IPS-18a (cell line): ENCODE measurements at regions not wholly inside any gene's neighbourhood (a gene's known extent, or its start where the extent isn't known, plus 50 kb on each side); places are given as distances from the start of the nearest gene placed in this dataset.

Source experiments
- H3K27ac ChIP-seq: one replicate; pipeline ENCODE4 v1.5.1; 2013; ENCODE audit warnings: low read length
- H3K27me3 ChIP-seq: one replicate; pipeline ENCODE4 v1.6.1; 2013; ENCODE audit warnings: mild to moderate bottlenecking, low read length; ENCODE audit not compliant: control insufficient read depth, insufficient read depth
- H3K36me3 ChIP-seq: one replicate; pipeline ENCODE4 v1.6.1; 2013; ENCODE audit warnings: low read depth, low read length; ENCODE audit not compliant: control insufficient read depth
- H3K4me1 ChIP-seq: one replicate; pipeline ENCODE4 v1.6.1; 2013; ENCODE audit warnings: low read depth, low read length; ENCODE audit not compliant: control insufficient read depth
- H3K4me3 ChIP-seq: one replicate; pipeline ENCODE4 v1.5.1; 2013; ENCODE audit warnings: low read length
- H3K9ac ChIP-seq: one replicate; pipeline ENCODE4 v1.6.1; 2013; ENCODE audit warnings: mild to moderate bottlenecking, low read length, moderate library complexity
- H3K9me3 ChIP-seq: one replicate; pipeline ENCODE4 v1.6.1; 2013; ENCODE audit warnings: low read depth, low read length; ENCODE audit not compliant: control insufficient read depth

DNA sequence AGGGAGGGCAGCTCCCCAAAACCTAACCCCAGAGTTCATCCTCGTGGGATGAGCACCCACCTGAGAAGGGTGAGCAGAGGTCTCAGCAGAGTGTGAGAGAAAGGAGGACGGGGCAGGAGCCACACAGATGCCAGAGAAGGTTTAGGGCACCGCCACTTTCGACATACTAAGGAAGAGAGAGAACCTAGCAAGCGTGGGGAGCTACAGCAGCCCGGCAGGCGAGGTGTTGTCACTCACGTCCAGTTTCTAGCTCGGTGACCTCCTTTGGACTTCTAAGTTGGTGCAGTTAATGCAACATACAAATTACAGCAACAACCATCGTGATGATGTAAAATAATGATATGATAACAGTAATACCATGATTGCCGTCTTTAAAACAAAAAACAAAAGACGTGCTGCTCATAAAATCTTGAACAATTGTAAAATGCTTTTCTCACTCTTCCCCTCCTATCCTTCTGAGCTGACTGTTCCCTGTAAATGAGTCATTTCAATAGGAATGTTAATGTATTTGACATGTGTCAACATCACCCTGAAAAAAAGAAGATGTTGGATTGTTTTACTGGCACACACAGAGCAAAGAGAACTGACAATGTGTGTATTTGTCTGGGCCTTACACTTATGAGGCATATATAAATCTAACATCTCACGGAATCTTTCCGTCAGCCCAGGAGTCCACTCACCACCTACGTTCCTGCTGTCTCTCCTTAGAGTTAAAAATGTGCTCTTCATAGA is 158.2 kb upstream of the MAF start:
- no peaks in the 10 kb centered on the region for H3K4me1 ChIP-seq
- H3K4me3 ChIP-seq, result no peak overlapping the region
- H3K27ac ChIP-seq, result no peak overlapping the region
- H3K36me3 ChIP-seq, result no peaks in the 10 kb centered on the region
- H3K9me3 ChIP-seq, result no peaks in the 10 kb centered on the region
- no peak overlapping the region for H3K9ac ChIP-seq
- no peaks in the 10 kb centered on the region for H3K27me3 ChIP-seq

- H3K4me3 ChIP-seq, result no peak overlapping the region
- H3K9ac ChIP-seq, result no peak overlapping the region
- no peaks in the 10 kb centered on the region for H3K4me1 ChIP-seq
- no peak overlapping the region for H3K27ac ChIP-seq
- no peaks in the 10 kb centered on the region for H3K36me3 ChIP-seq
- H3K9me3 ChIP-seq, result no peaks in the 10 kb centered on the region
- no peaks in the 10 kb centered on the region for H3K27me3 ChIP-seq
Observed at GRCh38 chr16:79757968-79758367, 157.4 kb upstream of the MAF start.

- H3K36me3 ChIP-seq, result no peaks in the 10 kb centered on the region
- no peaks in the 10 kb centered on the region for H3K9me3 ChIP-seq
- no peak overlapping the region for H3K4me3 ChIP-seq
- H3K27me3 ChIP-seq, result no peaks in the 10 kb centered on the region
- no peak overlapping the region for H3K27ac ChIP-seq
- no peak overlapping the region for H3K9ac ChIP-seq
- H3K4me1 ChIP-seq, result no peaks in the 10 kb centered on the region
Observed at GRCh38 chr16:79757163-79757562, 156.6 kb upstream of the MAF start.

DNA sequence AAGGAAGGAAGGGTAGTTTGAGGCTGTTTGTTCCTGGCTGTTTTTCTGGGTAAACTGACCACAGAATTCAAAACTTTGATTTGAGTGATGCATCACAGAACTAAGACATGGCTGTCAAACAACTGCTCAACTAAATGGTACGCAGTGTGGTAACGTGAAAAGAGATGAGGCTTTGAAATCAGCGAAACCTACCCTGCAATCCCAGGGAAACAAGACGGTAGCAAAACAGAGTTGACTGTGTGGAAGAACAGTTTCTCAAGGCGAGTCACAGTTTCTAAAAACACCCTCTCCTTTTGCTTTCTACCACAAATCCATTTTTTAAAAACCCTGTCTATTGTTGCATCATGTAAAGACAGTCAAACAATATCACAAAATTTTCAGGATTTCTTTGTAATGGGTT is 156.0 kb upstream of the MAF start:
- Histone ChIP-seq H3K27me3 (no peaks in the 10 kb centered on the region), H3K27ac (no peak overlapping the region), H3K9me3 (no peaks in the 10 kb centered on the region), H3K36me3 (no peaks in the 10 kb centered on the region), H3K4me1 (no peaks in the 10 kb centered on the region), H3K4me3 (no peak overlapping the region), H3K9ac (no peak overlapping the region)

DNA sequence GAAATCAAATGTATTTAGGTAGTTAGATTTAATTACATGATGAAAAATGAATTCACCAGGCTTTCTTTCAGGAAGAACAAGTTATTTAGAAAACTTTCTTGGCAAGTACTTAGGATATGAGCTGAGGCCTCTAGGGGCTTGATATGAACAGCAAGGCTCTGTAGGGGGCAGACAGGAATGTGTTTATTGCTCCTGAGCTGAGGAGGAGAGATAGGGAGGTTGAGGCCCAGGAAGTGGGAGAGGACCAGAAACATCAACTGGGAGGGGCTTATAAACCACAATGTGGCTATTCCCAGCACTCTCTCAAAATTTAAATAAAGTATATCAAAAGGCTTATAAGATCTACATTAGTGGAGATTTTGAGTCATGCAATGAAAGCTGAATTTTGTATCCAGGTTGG is 154.0 kb upstream of the MAF start:
- no peak overlapping the region for H3K27ac ChIP-seq

GRCh38 chr16:79754081-79754480 is 153.5 kb upstream of the MAF start:
- H3K4me1 ChIP-seq, result no peaks in the 10 kb centered on the region
- H3K27ac ChIP-seq, result no peak overlapping the region

More for the DNA sequence above, 154.0 kb upstream of the MAF start:
- Histone ChIP-seq H3K36me3 (no peaks in the 10 kb centered on the region), H3K4me3 (no peak overlapping the region), H3K4me1 (no peaks in the 10 kb centered on the region), H3K9ac (no peak overlapping the region), H3K9me3 (no peaks in the 10 kb centered on the region), H3K27me3 (no peaks in the 10 kb centered on the region)

GRCh38 chr16:79753286-79753685 is 152.7 kb upstream of the MAF start:
- Histone ChIP-seq H3K9me3 (no peaks in the 10 kb centered on the region), H3K4me3 (no peak overlapping the region), H3K36me3 (no peaks in the 10 kb centered on the region), H3K27ac (no peak overlapping the region), H3K27me3 (no peaks in the 10 kb centered on the region), H3K4me1 (no peaks in the 10 kb centered on the region), H3K9ac (no peak overlapping the region)

More at GRCh38 chr16:79754081-79754480, 153.5 kb upstream of the MAF start:
- H3K9ac ChIP-seq, result no peak overlapping the region
- no peaks in the 10 kb centered on the region for H3K27me3 ChIP-seq
- H3K36me3 ChIP-seq, result no peaks in the 10 kb centered on the region
- no peaks in the 10 kb centered on the region for H3K9me3 ChIP-seq
- H3K4me3 ChIP-seq, result no peak overlapping the region

- Histone ChIP-seq H3K4me3 (no peak overlapping the region), H3K27ac (no peak overlapping the region), H3K9ac (no peak overlapping the region), H3K4me1 (no peaks in the 10 kb centered on the region), H3K27me3 (no peaks in the 10 kb centered on the region), H3K9me3 (no peaks in the 10 kb centered on the region), H3K36me3 (no peaks in the 10 kb centered on the region)
Observed at GRCh38 chr16:79752396-79752795, 151.9 kb upstream of the MAF start.

- H3K27ac ChIP-seq, result no peak overlapping the region
- H3K4me3 ChIP-seq, result no peak overlapping the region
- H3K27me3 ChIP-seq, result no peaks in the 10 kb centered on the region
- no peaks in the 10 kb centered on the region for H3K9me3 ChIP-seq
- no peak overlapping the region for H3K9ac ChIP-seq
- no peaks in the 10 kb centered on the region for H3K4me1 ChIP-seq
- no peaks in the 10 kb centered on the region for H3K36me3 ChIP-seq
Observed at GRCh38 chr16:79751471-79752184, 151.1 kb upstream of the MAF start.

DNA sequence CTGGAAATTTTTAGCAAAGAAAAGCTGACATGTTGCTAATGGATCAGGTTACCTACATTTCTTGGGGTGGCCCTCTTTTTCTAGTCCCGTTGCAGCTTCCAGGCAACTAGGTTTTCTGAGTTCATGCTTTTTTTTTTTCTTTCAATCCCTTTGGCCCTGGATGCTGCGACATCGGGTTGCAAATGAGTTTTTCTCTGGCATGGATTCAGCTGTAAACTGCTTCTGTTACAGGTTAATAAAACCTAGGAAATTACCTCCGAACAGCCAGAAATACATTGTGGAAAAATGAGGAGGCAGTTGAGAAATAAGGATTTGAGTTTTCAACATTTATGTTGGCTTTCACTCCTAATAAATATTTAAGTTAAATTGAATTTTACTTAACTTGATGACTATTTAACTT is 149.8 kb upstream of the MAF start:
- Histone ChIP-seq H3K27ac (no peak overlapping the region), H3K4me1 (no peaks in the 10 kb centered on the region), H3K4me3 (no peak overlapping the region), H3K36me3 (no peaks in the 10 kb centered on the region), H3K9ac (no peak overlapping the region), H3K27me3 (no peaks in the 10 kb centered on the region), H3K9me3 (no peaks in the 10 kb centered on the region)

DNA sequence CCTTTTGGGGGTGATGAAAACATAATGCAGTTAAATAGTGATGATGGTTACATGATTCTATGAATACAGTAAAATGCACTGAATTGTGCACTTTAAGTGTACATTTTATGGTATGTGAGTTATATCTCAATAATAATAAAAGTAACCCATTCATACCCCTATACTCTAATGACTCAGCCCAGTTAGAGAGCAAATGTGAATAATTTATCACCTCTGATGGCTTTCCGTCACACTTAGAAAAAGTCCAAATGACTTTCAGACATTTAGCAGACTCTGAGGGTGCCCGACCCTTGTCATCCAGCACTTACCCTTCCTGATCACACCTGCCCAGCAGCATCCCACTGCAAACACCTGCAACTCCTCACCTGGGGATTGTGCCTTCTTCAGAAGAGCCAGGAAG is 148.1 kb upstream of the MAF start:
- no peaks in the 10 kb centered on the region for H3K4me1 ChIP-seq
- H3K27me3 ChIP-seq, result no peaks in the 10 kb centered on the region
- no peaks in the 10 kb centered on the region for H3K9me3 ChIP-seq
- no peak overlapping the region for H3K4me3 ChIP-seq
- no peak overlapping the region for H3K9ac ChIP-seq
- no peaks in the 10 kb centered on the region for H3K36me3 ChIP-seq
- H3K27ac ChIP-seq, result no peak overlapping the region

GRCh38 chr16:79747688-79748087 is 147.2 kb upstream of the MAF start:
- Histone ChIP-seq H3K36me3 (no peaks in the 10 kb centered on the region), H3K27ac (no peak overlapping the region), H3K9me3 (no peaks in the 10 kb centered on the region), H3K27me3 (no peaks in the 10 kb centered on the region), H3K4me3 (no peak overlapping the region), H3K4me1 (no peaks in the 10 kb centered on the region), H3K9ac (no peak overlapping the region)
